SK-N-MC (cell line): ENCODE measurements at regions not wholly inside any gene's neighbourhood (a gene's known extent, or its start where the extent isn't known, plus 50 kb on each side); places are given as distances from the start of the nearest gene placed in this dataset.
"Not testable (repeated sequence)": the region's sequence is repeated elsewhere in the genome, so short reads cannot be mapped to it uniquely, and the experiment has no call there.

Experiments used
- DNase-seq: peaks from one replicate; pipeline ENCODE4 v3.0.0-alpha.2; 2011; ENCODE audit warnings: low read depth, low spot score
- H3K27ac ChIP-seq: fragments of 200-600 bp; sonication (generic); 2 replicates; pipeline ENCODE4 v1.5.1; 2016; ENCODE audit warnings: mixed run types
- H3K36me3 ChIP-seq: fragments of 200-600 bp; sonication (generic); 2 replicates; pipeline ENCODE4 v1.6.1; 2017; ENCODE audit warnings: antibody characterized with exemption, low read length, mixed read lengths; ENCODE audit not compliant: insufficient read depth
- H3K4me3 ChIP-seq: fragments of 200-600 bp; sonication (generic); 2 replicates; pipeline ENCODE4 v1.5.1; 2016
- H3K9ac ChIP-seq: fragments of 200-600 bp; sonication (generic); 2 replicates; pipeline ENCODE4 v1.8.0; 2017; ENCODE audit warnings: mixed run types, mixed read lengths; ENCODE audit not compliant: insufficient read length
- H3K9me3 ChIP-seq: fragments of 200-600 bp; sonication (generic); 2 replicates; pipeline ENCODE4 v1.6.1; 2017; ENCODE audit warnings: low read depth, mild to moderate bottlenecking, antibody characterized with exemption, low read length, moderate library complexity, mixed read lengths
- EZH2 ChIP-seq: fragments of 200-600 bp; sonication (generic); IDR thresholded peaks from one replicate; pipeline ENCODE4 v1.6.1; 2017; ENCODE audit warnings: antibody characterized with exemption
- FOXP2 ChIP-seq: optimal IDR thresholded peaks from 2 replicates; pipeline ENCODE3; 2011; ENCODE audit warnings: mild to moderate bottlenecking, moderate library complexity; ENCODE audit not compliant: insufficient read depth; ENCODE audit errors: extremely low read length, control extremely low read depth
- POLR2AphosphoS5 ChIP-seq: IDR thresholded peaks from 2 replicates; pipeline ENCODE4 v1.6.1; 2012; ENCODE audit warnings: mild to moderate bottlenecking, low read depth, low read length, borderline replicate concordance

GRCh38 chr19:30806311-30806710, 434.1 kb downstream of the ZNF536 start:
- H3K4me3 ChIP-seq: no peak overlapping the region
- no peak overlapping the region for H3K9ac ChIP-seq
- H3K9me3 ChIP-seq: 0 out of 2 replicates have a peak, but pooled peaks cover 3% of the 10 kb centered on the region
- H3K27ac ChIP-seq: no peak overlapping the region
- no peak for DNase-seq
- H3K36me3 ChIP-seq: no peaks in the 10 kb centered on the region
- TF ChIP-seq EZH2: no peak
- TF ChIP-seq POLR2AphosphoS5: no peak
- TF ChIP-seq FOXP2: no peak

- Histone ChIP-seq H3K9me3 (0 out of 2 replicates have a peak, but pooled peaks cover 3% of the 10 kb centered on the region), H3K36me3 (no peaks in the 10 kb centered on the region), H3K9ac (no peak overlapping the region), H3K27ac (0 out of 2 replicates have a peak overlapping the region, but pooled peaks have one; percentile 2), H3K4me3 (peak overlapping the region; percentile 62)
- no peak for DNase-seq
- no peak for TF ChIP-seq POLR2AphosphoS5
- TF ChIP-seq EZH2: no peak
- TF ChIP-seq FOXP2: no peak
These were observed 432.6 kb downstream of the ZNF536 start for GRCh38 chr19:30804751-30805150.

- not testable (repeated sequence) for H3K36me3 ChIP-seq, H3K9me3 ChIP-seq, H3K9ac ChIP-seq, DNase-seq
- peak overlapping the region; percentile 62 for H3K4me3 ChIP-seq
- 0 out of 2 replicates have a peak overlapping the region, but pooled peaks have one; percentile 2 for H3K27ac ChIP-seq
These were observed 432.1 kb downstream of the ZNF536 start for GRCh38 chr19:30804333-30804732.

GRCh38 chr19:30802424-30803013, 430.3 kb downstream of the ZNF536 start:
- no peak for TF ChIP-seq EZH2
- no peak for DNase-seq

GRCh38 chr19:30799865-30800755, 427.9 kb downstream of the ZNF536 start:
- Histone ChIP-seq H3K9me3 (no peaks in the 10 kb centered on the region), H3K4me3 (no peak overlapping the region), H3K27ac (no peak overlapping the region), H3K36me3 (no peaks in the 10 kb centered on the region), H3K9ac (no peak overlapping the region)
- no peak for DNase-seq
- TF ChIP-seq EZH2: no peak
- TF ChIP-seq POLR2AphosphoS5: no peak
- no peak for TF ChIP-seq FOXP2

More at GRCh38 chr19:30802424-30803013, 430.3 kb downstream of the ZNF536 start:
- H3K27ac ChIP-seq: no peak overlapping the region
- no peak overlapping the region for H3K4me3 ChIP-seq
- no peaks in the 10 kb centered on the region for H3K36me3 ChIP-seq
- no peak overlapping the region for H3K9ac ChIP-seq
- 0 out of 2 replicates have a peak, but pooled peaks cover 3% of the 10 kb centered on the region for H3K9me3 ChIP-seq

GRCh38 chr19:30795727-30796126, 423.5 kb downstream of the ZNF536 start:
- TF ChIP-seq FOXP2: no peak
- TF ChIP-seq POLR2AphosphoS5: no peak
- TF ChIP-seq EZH2: no peak

GRCh38 chr19:30792561-30793505, 420.6 kb downstream of the ZNF536 start:
- H3K4me3 ChIP-seq: no peak overlapping the region
- TF ChIP-seq POLR2AphosphoS5 (no peak), EZH2 (no peak), FOXP2 (no peak)
- H3K9me3 ChIP-seq: no peaks in the 10 kb centered on the region; the same call in 1 of the 2 replicates
- H3K36me3 ChIP-seq: 0 out of 2 replicates have a peak, but pooled peaks cover 8% of the 10 kb centered on the region
- DNase-seq: no peak
- H3K9ac ChIP-seq: no peak overlapping the region
- H3K27ac ChIP-seq: no peak overlapping the region

More at GRCh38 chr19:30795727-30796126, 423.5 kb downstream of the ZNF536 start:
- no peak for DNase-seq
- Histone ChIP-seq H3K27ac (no peak overlapping the region), H3K9me3 (no peaks in the 10 kb centered on the region), H3K9ac (no peak overlapping the region), H3K4me3 (no peak overlapping the region), H3K36me3 (no peaks in the 10 kb centered on the region)

GRCh38 chr19:30791088-30791487, 418.9 kb downstream of the ZNF536 start:
- no peaks in the 10 kb centered on the region; the same call in 1 of the 2 replicates for H3K9me3 ChIP-seq
- H3K36me3 ChIP-seq: 0 out of 2 replicates have a peak, but pooled peaks cover 8% of the 10 kb centered on the region
- TF ChIP-seq EZH2: no peak
- no peak overlapping the region for H3K4me3 ChIP-seq
- no peak overlapping the region for H3K27ac ChIP-seq
- no peak overlapping the region for H3K9ac ChIP-seq
- no peak for DNase-seq
